WTC11 (cell line): ENCODE measurements at regions not wholly inside any gene's neighbourhood (a gene's known extent, or its start where the extent isn't known, plus 50 kb on each side); places are given as distances from the start of the nearest gene placed in this dataset.

Source experiments
- ATAC-seq: fragments of 200-7000 bp; cut with Tn5 transposase; 2 replicates; pipeline ENCODE4 v1.10.0; 2021; ENCODE audit warnings: mild to moderate bottlenecking, moderate library complexity
- CTCF ChIA-PET: fragments of 300-600 bp; sonication (Branson Sonifier 250); formaldehyde crosslinking; loops from one replicate; lab custom pipeline; 2021; ENCODE audit warnings: antibody characterized with exemption; lab: Charles Lee
- POLR2A ChIA-PET: fragments of 350-600 bp; sonication (Branson Sonifier 250); formaldehyde crosslinking; loops from one replicate; lab custom pipeline; 2021; ENCODE audit warnings: antibody characterized with exemption; lab: Charles Lee
- DNase-seq: peaks from one replicate; pipeline ENCODE4 v3.0.0; 2021; ENCODE audit warnings: low spot score
- H3K27ac Mint-ChIP-seq: 2 replicates; pipeline ENCODE4 v1.8.0; 2021; ENCODE audit warnings: mixed read lengths
- H3K27me3 Mint-ChIP-seq: 2 replicates; pipeline ENCODE4 v1.8.0; 2021; ENCODE audit warnings: low read depth, mild to moderate bottlenecking, moderate library complexity, mixed read lengths
- H3K36me3 Mint-ChIP-seq: 2 replicates; pipeline ENCODE4 v1.8.0; 2021; ENCODE audit warnings: mixed read lengths
- H3K4me1 Mint-ChIP-seq: 2 replicates; pipeline ENCODE4 v1.8.0; 2022; ENCODE audit warnings: mixed read lengths
- H3K4me3 Mint-ChIP-seq: 2 replicates; pipeline ENCODE4 v1.8.0; 2021; ENCODE audit warnings: mild to moderate bottlenecking, moderate library complexity, mixed read lengths
- H3K9me3 Mint-ChIP-seq: 2 replicates; pipeline ENCODE4 v1.8.0; 2021; ENCODE audit warnings: mixed read lengths
- AFF4 ChIP-seq: sonication (generic); formaldehyde crosslinking; IDR thresholded peaks from 2 replicates; pipeline ENCODE4 v1.8.1; 2023; ENCODE audit warnings: mild to moderate bottlenecking, missing genetic modification reagents, borderline replicate concordance
- CREM ChIP-seq: sonication (generic); formaldehyde crosslinking; IDR thresholded peaks from 2 replicates; pipeline ENCODE4 v1.8.1; 2022; ENCODE audit warnings: mild to moderate bottlenecking, missing genetic modification reagents, moderate library complexity
- HMGA2 ChIP-seq: fragments of 250-450 bp; sonication (Bioruptor Pico); IDR thresholded peaks from 2 replicates; pipeline ENCODE4 v1.4.0; 2021; ENCODE audit warnings: mild to moderate bottlenecking, moderate library complexity
- JUN ChIP-seq: sonication (generic); formaldehyde crosslinking; IDR thresholded peaks from 2 replicates; pipeline ENCODE4 v1.8.0; 2023; ENCODE audit warnings: mild to moderate bottlenecking, missing genetic modification reagents
- MYBL2 ChIP-seq: sonication (generic); formaldehyde crosslinking; IDR thresholded peaks from 2 replicates; pipeline ENCODE4 v1.8.1; 2023; ENCODE audit warnings: mild to moderate bottlenecking, moderate library complexity, missing genetic modification reagents
- NFATC4 ChIP-seq: fragments of 250-450 bp; sonication (Bioruptor Pico); IDR thresholded peaks from 2 replicates; pipeline ENCODE4 v1.9.0; 2021; ENCODE audit warnings: mild to moderate bottlenecking
- NFE2L1 ChIP-seq: sonication (generic); formaldehyde crosslinking; IDR thresholded peaks from 2 replicates; pipeline ENCODE4 v1.8.1; 2023; ENCODE audit warnings: missing genetic modification reagents
- NR1H2 ChIP-seq: sonication (generic); formaldehyde crosslinking; IDR thresholded peaks from 2 replicates; pipeline ENCODE4 v1.9.0; 2021; ENCODE audit warnings: mild to moderate bottlenecking, moderate library complexity, missing genetic modification reagents
- PRRX2 ChIP-seq: fragments of 250-450 bp; sonication (Bioruptor Pico); IDR thresholded peaks from 2 replicates; pipeline ENCODE4 v1.8.0; 2021; ENCODE audit warnings: mild to moderate bottlenecking
- SMAD3 ChIP-seq: sonication (generic); formaldehyde crosslinking; IDR thresholded peaks from 2 replicates; pipeline ENCODE4 v1.8.0; 2022; ENCODE audit warnings: missing genetic modification reagents, mild to moderate bottlenecking, borderline replicate concordance
- SP1 ChIP-seq: sonication (generic); formaldehyde crosslinking; conservative IDR thresholded peaks from 2 replicates; pipeline ENCODE4 v1.8.1; 2022; ENCODE audit warnings: missing genetic modification reagents
- STAT6 ChIP-seq: sonication (generic); formaldehyde crosslinking; conservative IDR thresholded peaks from 2 replicates; pipeline ENCODE4 v1.8.1; 2023; ENCODE audit warnings: mild to moderate bottlenecking, low read depth, missing genetic modification reagents, moderate library complexity
- ZNF317 ChIP-seq: sonication (generic); formaldehyde crosslinking; IDR thresholded peaks from 2 replicates; pipeline ENCODE4 v1.8.1; 2023; ENCODE audit warnings: low read depth, mild to moderate bottlenecking, moderate library complexity, missing genetic modification reagents, borderline replicate concordance
- ZNF416 ChIP-seq: fragments of 250-450 bp; sonication (Bioruptor Pico); IDR thresholded peaks from 2 replicates; pipeline ENCODE4 v1.9.0; 2021; ENCODE audit warnings: mild to moderate bottlenecking, inconsistent platforms
- ZNF425 ChIP-seq: fragments of 250-450 bp; sonication (Bioruptor Pico); conservative IDR thresholded peaks from 2 replicates; pipeline ENCODE4 v1.9.0; 2021; ENCODE audit warnings: mild to moderate bottlenecking
- TF ChIP-seq, protein P1 (sequence below): sonication (generic); formaldehyde crosslinking; IDR thresholded peaks from 2 replicates; pipeline ENCODE4 v1.8.1; 2022; ENCODE audit warnings: mild to moderate bottlenecking, moderate library complexity, missing genetic modification reagents
- TF ChIP-seq, protein P2 (sequence below): fragments of 200-600 bp; IDR thresholded peaks from 2 replicates; pipeline ENCODE4 v1.8.0; 2022; ENCODE audit warnings: antibody characterized with exemption
- TF ChIP-seq, protein P3 (sequence below): sonication (generic); formaldehyde crosslinking; IDR thresholded peaks from 2 replicates; pipeline ENCODE4 v1.8.1; 2023; ENCODE audit warnings: mild to moderate bottlenecking, missing genetic modification reagents, moderate library complexity

DNA sequence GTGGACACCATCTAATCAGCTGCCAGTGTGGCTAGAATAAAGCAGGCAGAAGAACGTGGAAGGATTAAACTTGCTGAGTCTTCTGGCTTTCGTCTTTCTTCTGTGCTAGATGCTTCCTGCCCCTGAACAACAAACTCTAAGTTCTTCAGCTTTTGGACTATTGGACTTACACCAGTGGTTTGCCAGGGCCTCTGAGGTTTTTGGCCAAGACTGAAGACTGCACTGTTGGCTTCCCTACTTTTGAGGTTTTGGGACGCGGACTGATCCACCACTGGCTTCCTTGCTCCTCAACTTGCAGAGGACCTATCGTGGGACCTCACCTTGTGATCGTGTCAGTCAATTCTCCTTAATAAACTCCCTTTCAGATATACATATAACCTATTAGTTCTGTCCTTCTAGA is 696.1 kb upstream of the NCAM2 start (continued):
- no peak for TF ChIP-seq STAT6
- TF ChIP-seq MYBL2 (CRISPR knock-in tag): no peak
- TF ChIP-seq, protein P1, sequence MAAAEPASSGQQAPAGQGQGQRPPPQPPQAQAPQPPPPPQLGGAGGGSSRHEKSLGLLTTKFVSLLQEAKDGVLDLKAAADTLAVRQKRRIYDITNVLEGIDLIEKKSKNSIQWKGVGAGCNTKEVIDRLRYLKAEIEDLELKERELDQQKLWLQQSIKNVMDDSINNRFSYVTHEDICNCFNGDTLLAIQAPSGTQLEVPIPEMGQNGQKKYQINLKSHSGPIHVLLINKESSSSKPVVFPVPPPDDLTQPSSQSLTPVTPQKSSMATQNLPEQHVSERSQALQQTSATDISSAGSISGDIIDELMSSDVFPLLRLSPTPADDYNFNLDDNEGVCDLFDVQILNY (CRISPR knock-in tag): no peak
- no peak for TF ChIP-seq PRRX2 (CRISPR knock-in tag)
- no peak for TF ChIP-seq CREM (CRISPR knock-in tag)

DNA sequence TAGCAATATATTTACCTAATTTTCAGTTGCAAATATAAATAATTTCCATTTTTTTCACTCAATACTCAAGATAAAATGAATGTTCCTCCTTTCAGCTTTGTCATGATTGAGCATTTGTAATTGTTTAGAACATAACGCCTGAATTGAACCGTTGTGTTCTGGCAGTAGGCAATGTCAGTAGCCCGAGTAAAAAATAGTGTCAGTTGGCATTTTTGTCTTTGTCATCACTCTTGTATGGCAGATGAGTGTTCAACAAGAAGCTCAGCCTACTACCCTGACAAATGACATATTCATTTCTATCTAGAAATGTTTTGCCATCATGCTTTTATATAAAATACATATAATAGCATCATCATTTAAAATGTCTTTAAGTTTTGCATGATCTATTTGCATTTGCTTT is 691.4 kb upstream of the NCAM2 start:
- Mint-ChIP-seq H3K27me3 (no peaks in the 10 kb centered on the region), H3K4me1 (peaks cover 10% of the 10 kb centered on the region), H3K9me3 (0 out of 2 replicates have a peak, but pooled peaks cover 5% of the 10 kb centered on the region), H3K4me3 (no peak overlapping the region), H3K36me3 (no peaks in the 10 kb centered on the region), H3K27ac (no peak overlapping the region)
- DNase-seq: no peak
- TF ChIP-seq AFF4 (CRISPR knock-in tag) (no peak), NR1H2 (CRISPR knock-in tag) (no peak), NFE2L1 (CRISPR knock-in tag) (no peak), ZNF317 (no peak), MYBL2 (CRISPR knock-in tag) (no peak), SP1 (no peak), JUN (CRISPR knock-in tag) (no peak), ZNF416 (CRISPR knock-in tag) (no peak), NFATC4 (CRISPR knock-in tag) (no peak), HMGA2 (CRISPR knock-in tag) (no peak)
- TF ChIP-seq, protein P2, sequence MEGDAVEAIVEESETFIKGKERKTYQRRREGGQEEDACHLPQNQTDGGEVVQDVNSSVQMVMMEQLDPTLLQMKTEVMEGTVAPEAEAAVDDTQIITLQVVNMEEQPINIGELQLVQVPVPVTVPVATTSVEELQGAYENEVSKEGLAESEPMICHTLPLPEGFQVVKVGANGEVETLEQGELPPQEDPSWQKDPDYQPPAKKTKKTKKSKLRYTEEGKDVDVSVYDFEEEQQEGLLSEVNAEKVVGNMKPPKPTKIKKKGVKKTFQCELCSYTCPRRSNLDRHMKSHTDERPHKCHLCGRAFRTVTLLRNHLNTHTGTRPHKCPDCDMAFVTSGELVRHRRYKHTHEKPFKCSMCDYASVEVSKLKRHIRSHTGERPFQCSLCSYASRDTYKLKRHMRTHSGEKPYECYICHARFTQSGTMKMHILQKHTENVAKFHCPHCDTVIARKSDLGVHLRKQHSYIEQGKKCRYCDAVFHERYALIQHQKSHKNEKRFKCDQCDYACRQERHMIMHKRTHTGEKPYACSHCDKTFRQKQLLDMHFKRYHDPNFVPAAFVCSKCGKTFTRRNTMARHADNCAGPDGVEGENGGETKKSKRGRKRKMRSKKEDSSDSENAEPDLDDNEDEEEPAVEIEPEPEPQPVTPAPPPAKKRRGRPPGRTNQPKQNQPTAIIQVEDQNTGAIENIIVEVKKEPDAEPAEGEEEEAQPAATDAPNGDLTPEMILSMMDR: no peak
- no peak for ATAC-seq
- POLR2A ChIA-PET: no interaction called here
- CTCF ChIA-PET: no interaction called here

DNA sequence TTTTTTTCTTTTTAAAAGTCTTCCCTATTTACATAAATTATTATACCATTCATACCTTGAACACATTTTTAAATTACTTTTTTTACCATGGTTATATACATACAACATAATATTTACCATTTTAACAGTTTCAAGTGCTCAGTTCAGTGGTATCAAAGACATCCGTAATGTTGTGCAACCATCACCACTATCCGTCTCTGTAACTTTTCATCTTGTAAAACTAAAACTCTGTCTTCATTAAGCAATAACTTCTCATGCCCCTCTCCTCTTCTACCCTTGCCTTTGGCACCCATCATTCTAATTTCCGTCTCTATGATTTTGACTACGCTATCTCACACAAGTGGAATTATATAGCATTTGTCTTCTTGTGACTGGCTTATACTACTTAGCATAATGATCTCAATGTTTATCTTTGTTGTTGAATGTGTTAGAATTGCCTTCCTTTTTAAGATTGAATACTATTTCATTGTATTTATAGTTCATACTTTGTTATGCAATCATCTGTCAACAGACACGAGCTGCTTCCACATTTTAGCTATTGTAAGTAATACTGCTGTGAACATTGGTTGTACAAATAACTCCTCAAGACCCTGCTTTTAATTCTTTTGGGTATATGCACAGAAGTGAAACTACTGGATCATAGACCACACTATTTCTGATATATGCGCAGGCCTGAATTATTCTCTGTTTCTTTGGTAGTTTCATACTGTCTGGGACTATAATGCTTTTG is 689.5 kb upstream of the NCAM2 start:
- H3K36me3 Mint-ChIP-seq: no peaks in the 10 kb centered on the region
- CTCF ChIA-PET: interaction anchor here (0.6 kb wide), 1 partner anchor 126 kb away, joined by 4 read pairs; no protein-coding TSS in a partner anchor
- POLR2A ChIA-PET: no interaction called here
- TF ChIP-seq, protein P3, sequence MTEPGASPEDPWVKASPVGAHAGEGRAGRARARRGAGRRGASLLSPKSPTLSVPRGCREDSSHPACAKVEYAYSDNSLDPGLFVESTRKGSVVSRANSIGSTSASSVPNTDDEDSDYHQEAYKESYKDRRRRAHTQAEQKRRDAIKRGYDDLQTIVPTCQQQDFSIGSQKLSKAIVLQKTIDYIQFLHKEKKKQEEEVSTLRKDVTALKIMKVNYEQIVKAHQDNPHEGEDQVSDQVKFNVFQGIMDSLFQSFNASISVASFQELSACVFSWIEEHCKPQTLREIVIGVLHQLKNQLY (CRISPR knock-in tag): no peak
- TF ChIP-seq JUN (CRISPR knock-in tag): no peak
- no peak for TF ChIP-seq ZNF425
- TF ChIP-seq SMAD3 (CRISPR knock-in tag): no peak

More for the DNA sequence above, 689.5 kb upstream of the NCAM2 start:
- DNase-seq (no peak), ATAC-seq (no peak)
- H3K27ac Mint-ChIP-seq: no peak overlapping the region
- no peaks in the 10 kb centered on the region for H3K9me3 Mint-ChIP-seq
- no peaks in the 10 kb centered on the region for H3K27me3 Mint-ChIP-seq
- H3K4me1 Mint-ChIP-seq: peaks cover 10% of the 10 kb centered on the region
- H3K4me3 Mint-ChIP-seq: no peak overlapping the region
